ENCODE measurements at regions not wholly inside any gene's neighbourhood (a gene's known extent, or its start where the extent isn't known, plus 50 kb on each side); places are given as distances from the start of the nearest gene placed in this dataset.

DNA sequence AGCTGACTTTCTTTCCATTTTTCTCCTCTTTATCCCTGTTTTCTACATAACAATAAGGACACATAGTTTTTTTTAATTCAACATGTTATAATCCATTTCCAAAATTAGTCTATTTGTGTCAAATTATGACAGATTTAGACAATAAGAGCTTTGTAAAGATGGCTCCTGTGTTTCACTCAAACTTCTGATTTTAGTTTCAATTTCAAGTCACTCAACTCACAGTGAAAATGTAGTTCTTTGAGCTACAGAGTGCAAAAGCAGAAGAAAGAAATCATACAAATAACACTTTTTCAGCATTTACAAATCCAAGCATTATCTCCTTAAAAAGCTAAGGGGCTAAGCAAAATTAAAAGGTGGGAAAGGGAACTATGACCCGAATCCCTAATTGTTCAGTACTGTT lies 340.7 kb upstream of the TRIB2 start:
- H3K27ac Mint-ChIP-seq: peak overlapping the region; percentile 42
- H3K4me3 Mint-ChIP-seq: peak overlapping the region; percentile 41
- no peaks in the 10 kb centered on the region for H3K36me3 Mint-ChIP-seq
- no peaks in the 10 kb centered on the region for H3K9me3 Mint-ChIP-seq
- no peak for ATAC-seq
- no peaks in the 10 kb centered on the region for H3K27me3 Mint-ChIP-seq
- peaks cover 9% of the 10 kb centered on the region for H3K4me1 Mint-ChIP-seq

DNA sequence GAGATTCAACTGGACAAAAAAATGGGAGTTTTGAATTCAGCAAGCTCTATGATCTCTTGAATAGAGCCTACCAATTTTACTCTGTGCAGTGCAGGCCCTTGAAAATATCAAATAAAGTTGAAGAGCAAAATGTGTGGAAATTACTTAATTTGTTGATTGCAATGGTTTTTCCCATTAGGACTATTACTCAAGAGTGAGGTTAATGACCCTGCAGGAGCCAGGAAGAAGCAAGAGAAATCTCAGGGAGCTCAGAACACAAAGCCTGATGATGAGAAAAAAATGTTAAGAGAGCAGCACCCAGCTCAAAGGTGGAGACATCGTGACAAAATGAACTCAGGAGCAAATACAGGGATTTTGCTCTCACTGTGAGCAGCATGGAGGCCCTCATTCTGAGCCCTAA lies 337.6 kb upstream of the TRIB2 start:
- Mint-ChIP-seq H3K4me1 (peaks cover 9% of the 10 kb centered on the region), H3K9me3 (no peaks in the 10 kb centered on the region), H3K27ac (no peak overlapping the region), H3K27me3 (no peaks in the 10 kb centered on the region), H3K4me3 (no peak overlapping the region), H3K36me3 (no peaks in the 10 kb centered on the region)
- no peak for ATAC-seq

DNA sequence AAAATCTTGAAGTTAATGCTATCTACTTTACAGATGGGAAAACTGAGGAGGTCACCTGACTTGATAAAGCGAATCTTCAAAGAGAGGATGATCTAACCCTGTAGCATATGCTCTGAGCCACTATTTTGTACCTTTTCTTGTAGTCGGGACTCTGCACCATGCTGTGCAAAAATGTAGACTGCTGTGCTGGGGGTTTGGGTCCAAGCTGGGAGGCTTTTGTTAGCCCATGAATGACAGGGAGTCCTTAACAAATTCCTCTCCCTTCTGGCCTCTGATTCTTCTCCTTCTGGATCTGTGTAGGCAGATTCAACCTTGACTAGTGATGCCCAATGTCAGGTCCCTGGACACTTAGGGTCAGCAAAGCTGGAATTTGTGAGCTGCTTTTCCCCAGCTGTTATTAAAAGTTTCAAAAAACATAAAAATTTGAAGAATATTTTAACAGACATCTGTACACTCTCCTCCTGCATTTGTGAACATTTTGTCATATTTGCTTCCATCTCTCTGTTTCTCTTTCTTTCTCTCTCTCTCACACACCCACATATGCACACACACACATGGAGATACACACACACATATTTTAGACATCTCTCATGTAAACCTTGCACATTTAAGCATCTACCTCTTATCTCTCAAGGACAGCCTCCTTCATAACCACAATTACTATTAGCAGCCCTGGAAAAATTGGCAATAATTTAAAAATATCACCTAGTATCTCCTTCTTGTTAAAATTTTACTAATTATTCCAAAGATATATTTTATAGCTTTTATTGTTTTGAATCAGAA lies 335.0 kb upstream of the TRIB2 start:
- Mint-ChIP-seq H3K9me3 (no peaks in the 10 kb centered on the region), H3K36me3 (no peaks in the 10 kb centered on the region), H3K4me3 (no peak overlapping the region), H3K27ac (no peak overlapping the region), H3K4me1 (no peaks in the 10 kb centered on the region), H3K27me3 (no peaks in the 10 kb centered on the region)
- no peak for ATAC-seq

DNA sequence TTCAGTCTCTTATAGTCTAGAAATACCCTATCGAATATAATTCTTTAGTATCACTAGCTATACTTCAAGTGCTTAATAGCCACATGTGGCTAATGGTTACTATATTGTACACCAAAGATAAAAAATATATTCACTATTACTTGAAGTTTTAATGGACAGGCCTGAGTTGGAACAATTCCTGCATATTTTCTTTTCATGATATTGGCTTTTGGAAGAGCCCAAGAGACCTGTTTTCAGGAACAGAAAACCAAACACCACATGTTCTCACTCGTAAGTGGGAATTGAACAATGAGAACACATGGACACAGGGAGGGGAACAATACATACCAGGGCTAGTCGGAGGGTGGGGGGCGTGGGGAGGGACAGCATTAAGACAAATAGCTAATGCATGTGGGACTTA lies 334.4 kb upstream of the TRIB2 start:
- Mint-ChIP-seq H3K27ac (no peak overlapping the region), H3K36me3 (no peaks in the 10 kb centered on the region), H3K27me3 (no peaks in the 10 kb centered on the region), H3K4me1 (no peaks in the 10 kb centered on the region), H3K9me3 (no peaks in the 10 kb centered on the region), H3K4me3 (no peak overlapping the region)
- ATAC-seq: no peak

DNA sequence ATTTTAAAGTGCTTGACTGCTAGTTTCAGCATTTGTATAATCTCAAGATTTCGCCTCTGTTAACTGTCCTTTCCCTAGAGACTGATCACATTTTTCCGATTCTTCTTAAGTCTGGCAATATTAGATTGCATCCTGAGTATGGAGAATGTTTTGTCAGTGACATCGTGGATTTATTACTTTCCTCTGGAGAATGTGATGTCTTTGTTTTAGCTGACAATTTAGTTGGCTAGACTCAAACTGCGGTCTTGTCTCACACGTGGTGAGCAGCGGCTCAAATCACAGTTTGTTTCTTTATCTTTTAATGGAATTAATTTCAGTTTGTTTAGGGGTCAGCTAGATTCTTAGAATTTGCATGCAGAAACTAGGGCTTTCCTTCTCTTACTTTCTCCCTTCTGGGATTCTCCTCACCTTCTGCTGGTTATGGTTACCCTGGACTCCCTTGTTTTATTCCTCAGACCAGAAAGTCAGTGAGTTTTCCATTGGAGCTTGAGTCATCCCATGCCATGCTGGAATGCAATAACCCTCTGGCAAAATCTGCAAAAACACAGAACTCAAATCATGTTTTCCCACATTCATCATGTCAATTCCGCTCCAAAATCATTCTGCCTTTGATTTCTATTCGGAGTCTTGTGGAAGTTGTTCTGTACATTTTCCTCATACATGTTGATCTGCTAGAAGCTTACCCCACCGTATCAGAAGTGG lies 327.2 kb upstream of the TRIB2 start:
- Mint-ChIP-seq H3K27ac (no peak overlapping the region), H3K9me3 (no peaks in the 10 kb centered on the region), H3K36me3 (no peaks in the 10 kb centered on the region), H3K4me1 (no peaks in the 10 kb centered on the region), H3K4me3 (no peak overlapping the region), H3K27me3 (no peaks in the 10 kb centered on the region)
- no peak for ATAC-seq

DNA sequence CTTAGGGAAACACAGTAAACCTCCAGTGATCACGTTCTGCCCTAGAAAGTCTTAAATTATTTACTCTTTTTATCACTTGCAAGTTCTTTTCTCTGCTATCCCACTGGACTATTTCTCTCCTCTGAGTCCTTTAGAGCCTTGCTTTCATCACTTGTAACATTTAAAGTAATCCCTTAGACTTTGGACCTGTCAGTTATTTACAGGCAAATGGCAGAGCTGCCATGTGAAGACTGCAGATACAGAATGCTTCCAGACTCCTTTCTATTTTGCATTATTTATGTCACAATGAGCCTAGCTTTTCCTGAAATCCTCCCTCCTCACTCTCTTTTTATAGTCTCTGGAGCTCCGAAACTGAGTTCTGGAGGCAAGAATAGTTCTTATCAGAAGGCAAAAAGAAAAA lies 325.6 kb upstream of the TRIB2 start:
- Mint-ChIP-seq H3K9me3 (no peaks in the 10 kb centered on the region), H3K36me3 (no peaks in the 10 kb centered on the region), H3K4me3 (no peak overlapping the region), H3K27ac (no peak overlapping the region), H3K4me1 (no peaks in the 10 kb centered on the region), H3K27me3 (no peaks in the 10 kb centered on the region)
- no peak for ATAC-seq

DNA sequence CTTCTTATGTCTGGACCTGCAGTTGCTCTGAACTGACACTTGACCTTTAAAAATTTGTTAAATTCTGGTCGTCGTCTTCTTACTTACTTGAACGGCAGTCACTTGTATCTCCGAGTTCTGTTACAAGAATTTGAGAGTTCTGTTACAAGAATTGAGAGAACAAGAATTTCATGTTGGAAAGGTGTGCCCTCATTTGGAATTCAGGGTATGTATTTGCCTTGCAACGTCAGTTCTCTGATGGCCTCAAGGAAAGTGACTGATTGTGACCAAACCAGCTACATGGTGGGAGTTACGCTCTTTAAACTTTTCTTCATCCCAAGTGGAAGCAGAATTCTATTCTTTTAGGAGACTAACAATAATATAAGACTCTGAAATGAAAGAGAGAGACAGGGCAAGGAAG lies 320.0 kb upstream of the TRIB2 start:
- H3K9me3 Mint-ChIP-seq: no peaks in the 10 kb centered on the region
- no peaks in the 10 kb centered on the region for H3K27me3 Mint-ChIP-seq
- ATAC-seq: no peak

DNA sequence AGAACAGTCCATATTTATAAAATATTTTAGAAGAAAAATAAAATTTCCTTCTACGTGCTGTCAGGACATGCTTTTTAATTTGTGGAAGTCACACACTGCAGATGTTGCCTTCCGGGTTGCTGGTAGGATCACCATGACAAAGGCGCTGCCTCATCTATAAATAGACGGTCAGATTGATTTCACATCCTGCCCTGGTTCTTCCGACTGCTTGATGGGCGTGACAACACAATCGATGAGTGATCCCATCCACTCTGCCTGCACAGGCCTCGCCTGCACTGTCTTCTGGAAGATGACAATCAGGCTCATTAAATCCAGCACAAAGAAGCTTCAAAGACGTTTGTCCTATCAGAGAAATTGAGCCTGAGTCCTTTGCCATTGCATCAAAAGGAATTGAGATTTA lies 318.9 kb upstream of the TRIB2 start:
- H3K4me1 Mint-ChIP-seq: no peaks in the 10 kb centered on the region
- peaks cover 4% of the 10 kb centered on the region for H3K9me3 Mint-ChIP-seq
- peak overlapping the region; percentile 44 for H3K27ac Mint-ChIP-seq
- H3K4me3 Mint-ChIP-seq: no peak overlapping the region
- H3K36me3 Mint-ChIP-seq: peaks cover 7% of the 10 kb centered on the region
- no peak for ATAC-seq
- H3K27me3 Mint-ChIP-seq: no peaks in the 10 kb centered on the region

More for the DNA sequence above, 320.0 kb upstream of the TRIB2 start:
- no peak overlapping the region for H3K4me3 Mint-ChIP-seq
- no peaks in the 10 kb centered on the region for H3K4me1 Mint-ChIP-seq
- no peak overlapping the region for H3K27ac Mint-ChIP-seq
- peaks cover under 1% of the 10 kb centered on the region for H3K36me3 Mint-ChIP-seq

DNA sequence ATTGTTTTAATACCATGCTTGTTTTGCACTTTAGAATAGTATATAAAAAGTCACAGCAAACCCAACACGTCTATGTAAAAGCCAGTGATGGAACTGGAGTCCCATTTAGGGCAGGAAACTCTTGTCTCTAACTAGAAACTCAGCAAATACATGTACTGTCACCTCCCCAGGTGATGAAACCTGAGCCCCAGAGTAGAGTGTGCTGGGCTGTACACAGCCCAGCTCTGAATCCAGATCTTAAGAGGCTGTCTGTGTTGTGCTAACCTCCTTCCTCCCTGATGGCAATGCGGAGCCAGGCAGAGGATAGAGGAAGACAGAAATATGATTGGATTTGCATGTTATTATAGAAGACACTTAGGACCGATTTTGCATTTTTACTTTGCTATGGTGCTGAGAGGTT lies 317.5 kb upstream of the TRIB2 start:
- H3K27ac Mint-ChIP-seq: no peak overlapping the region
- H3K4me3 Mint-ChIP-seq: no peak overlapping the region
- H3K4me1 Mint-ChIP-seq: no peaks in the 10 kb centered on the region
- H3K36me3 Mint-ChIP-seq: peaks cover 13% of the 10 kb centered on the region
- no peaks in the 10 kb centered on the region for H3K27me3 Mint-ChIP-seq
- H3K9me3 Mint-ChIP-seq: peaks cover 8% of the 10 kb centered on the region
- ATAC-seq: no peak

DNA sequence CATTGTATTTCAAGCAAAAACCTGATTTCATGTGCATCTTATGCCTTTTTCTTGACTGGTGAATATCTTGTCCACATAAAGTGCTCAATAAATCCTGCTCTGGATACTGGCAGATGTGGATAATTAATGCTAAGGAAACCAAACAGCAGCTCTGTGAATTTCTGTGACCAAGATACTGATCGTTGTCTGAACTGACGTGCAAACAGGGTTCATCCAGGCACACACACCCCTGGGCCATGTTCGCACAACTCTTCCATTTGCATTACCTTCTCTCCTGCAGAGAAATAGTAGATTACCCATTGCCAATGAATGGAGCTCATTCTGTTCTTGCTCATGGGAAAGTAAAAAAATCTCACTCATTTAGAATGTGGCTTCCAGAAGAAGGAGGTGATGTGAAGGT lies 316.2 kb upstream of the TRIB2 start:
- no peak for ATAC-seq
- Mint-ChIP-seq H3K27me3 (no peaks in the 10 kb centered on the region), H3K36me3 (peaks cover 13% of the 10 kb centered on the region), H3K4me3 (no peak overlapping the region), H3K27ac (no peak overlapping the region), H3K4me1 (peaks cover 5% of the 10 kb centered on the region), H3K9me3 (peaks cover 8% of the 10 kb centered on the region)

DNA sequence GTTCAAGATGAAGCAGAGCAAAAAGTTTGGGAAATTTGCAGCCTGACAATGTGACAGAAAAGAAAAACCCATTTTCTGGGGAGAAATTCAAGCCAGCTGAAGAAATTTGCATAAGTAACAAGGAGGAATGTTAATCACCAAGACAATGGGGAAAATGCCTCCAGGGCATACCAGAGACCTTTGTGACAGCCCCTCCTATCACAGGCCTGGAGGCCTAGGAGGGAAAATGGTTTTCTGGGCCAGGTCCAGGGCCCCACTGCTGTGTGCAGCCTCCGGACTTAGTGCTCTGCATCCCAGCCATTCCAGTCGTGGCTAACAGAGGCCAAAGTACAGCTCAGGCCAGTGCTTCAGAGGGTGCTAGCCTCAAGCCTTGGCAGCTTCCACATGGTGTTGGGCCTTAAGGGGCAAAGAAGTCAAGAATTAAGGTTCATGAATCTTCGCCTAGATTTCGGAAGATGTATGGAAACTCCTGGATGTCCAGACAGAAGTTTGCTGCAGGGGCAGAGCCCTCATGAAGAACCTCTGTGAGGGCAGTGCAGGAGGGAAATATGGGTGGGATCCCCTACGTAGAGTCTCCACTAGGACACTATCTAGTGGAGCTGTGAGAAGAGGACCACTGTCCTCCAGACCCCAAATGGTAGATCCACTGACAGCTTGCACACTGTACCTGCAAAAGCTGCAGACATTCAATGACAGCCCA lies 314.1 kb upstream of the TRIB2 start:
- no peak for ATAC-seq
- Mint-ChIP-seq H3K4me1 (peaks cover 5% of the 10 kb centered on the region), H3K27ac (no peak overlapping the region), H3K4me3 (no peak overlapping the region), H3K27me3 (no peaks in the 10 kb centered on the region), H3K36me3 (peaks cover 13% of the 10 kb centered on the region), H3K9me3 (peaks cover 8% of the 10 kb centered on the region)

DNA sequence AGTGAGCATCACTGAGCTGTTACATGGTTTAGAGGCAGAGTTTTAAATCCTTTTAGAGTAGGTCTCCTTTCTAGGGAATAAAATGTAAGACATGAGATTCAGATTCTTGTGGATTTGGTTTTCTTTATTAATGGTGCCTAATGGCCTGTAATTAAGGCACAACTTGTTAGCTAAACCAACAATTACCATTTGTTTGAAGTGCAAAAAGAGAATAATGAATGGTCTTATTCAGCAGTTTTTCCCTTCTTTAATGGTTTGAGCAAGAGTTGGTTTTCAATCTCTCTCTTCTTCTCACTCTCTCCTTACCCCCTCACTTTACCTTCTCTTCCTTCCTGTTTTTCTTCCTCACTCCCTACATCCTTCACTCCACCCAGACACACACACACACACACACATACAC lies 312.2 kb upstream of the TRIB2 start:
- Mint-ChIP-seq H3K4me3 (no peak overlapping the region), H3K9me3 (peaks cover 8% of the 10 kb centered on the region), H3K4me1 (peaks cover 5% of the 10 kb centered on the region), H3K27ac (no peak overlapping the region), H3K36me3 (peaks cover 13% of the 10 kb centered on the region), H3K27me3 (no peaks in the 10 kb centered on the region)
- ATAC-seq: no peak

DNA sequence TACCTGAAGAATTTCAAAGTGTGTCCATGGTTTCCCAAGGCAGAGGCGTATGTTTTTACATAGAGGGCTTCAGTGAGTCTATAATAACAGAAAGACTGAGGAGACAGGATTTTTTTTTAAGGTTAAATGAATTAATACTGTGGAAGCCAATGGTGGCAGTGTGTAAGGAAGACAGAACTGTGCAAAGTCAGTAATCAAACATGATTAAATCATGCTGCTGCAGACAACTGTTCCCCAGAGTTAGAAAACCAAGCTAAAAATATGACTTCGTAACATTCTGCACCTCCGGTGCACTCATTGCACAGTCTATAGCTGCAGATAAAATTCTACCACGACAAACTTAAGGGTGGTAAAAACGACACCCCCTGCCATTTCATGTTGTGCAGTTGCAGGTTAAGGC lies 309.6 kb upstream of the TRIB2 start:
- no peak overlapping the region for H3K27ac Mint-ChIP-seq
- H3K36me3 Mint-ChIP-seq: peaks cover 8% of the 10 kb centered on the region
- H3K4me1 Mint-ChIP-seq: peaks cover 5% of the 10 kb centered on the region
- no peak overlapping the region for H3K4me3 Mint-ChIP-seq
- no peak for ATAC-seq
- peaks cover 4% of the 10 kb centered on the region for H3K9me3 Mint-ChIP-seq
- H3K27me3 Mint-ChIP-seq: no peaks in the 10 kb centered on the region

DNA sequence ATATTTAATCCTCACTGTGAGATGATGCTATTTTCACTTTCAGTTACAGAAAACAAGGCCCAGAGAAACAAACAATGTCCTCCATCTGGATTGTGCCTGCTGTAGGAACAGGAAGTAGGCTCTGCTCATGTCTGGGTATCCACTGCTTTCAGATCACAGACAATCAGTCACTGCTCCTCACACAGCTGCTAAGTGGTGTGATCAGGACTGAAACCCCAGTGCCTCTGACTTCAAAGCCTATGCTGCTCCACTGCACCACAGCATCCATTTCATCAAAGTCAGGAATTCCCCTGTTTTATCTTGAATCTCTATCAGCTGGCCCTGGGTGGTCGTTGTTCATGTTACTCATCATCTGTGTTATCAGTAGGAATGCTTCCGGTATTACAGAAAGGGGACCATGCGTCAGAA lies 303.8 kb upstream of the TRIB2 start:
- Mint-ChIP-seq H3K27ac (no peak overlapping the region), H3K4me1 (peaks cover 12% of the 10 kb centered on the region), H3K27me3 (no peaks in the 10 kb centered on the region), H3K9me3 (no peaks in the 10 kb centered on the region), H3K4me3 (no peak overlapping the region), H3K36me3 (no peaks in the 10 kb centered on the region)
- ATAC-seq: peak; percentile 75

DNA sequence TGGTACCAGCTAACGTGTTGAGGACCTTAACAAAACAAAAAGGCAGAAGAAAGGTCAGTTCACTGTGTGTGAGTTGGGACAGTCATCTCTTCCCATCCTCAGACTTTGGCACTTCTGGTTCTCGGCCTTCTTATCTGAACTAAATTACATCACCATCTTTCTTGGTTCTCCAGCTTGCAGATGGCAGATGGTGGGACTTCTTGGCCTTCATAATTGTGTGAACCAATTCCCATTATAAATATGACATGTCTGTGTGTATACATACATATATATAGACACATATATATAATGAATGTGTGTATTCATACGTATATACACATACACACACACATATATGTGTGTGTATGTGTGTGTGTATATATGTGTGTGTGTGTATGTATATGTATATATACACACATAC lies 301.2 kb upstream of the TRIB2 start:
- Mint-ChIP-seq H3K27me3 (no peaks in the 10 kb centered on the region), H3K27ac (no peak overlapping the region), H3K9me3 (no peaks in the 10 kb centered on the region), H3K4me3 (no peak overlapping the region), H3K4me1 (peaks cover 12% of the 10 kb centered on the region), H3K36me3 (no peaks in the 10 kb centered on the region)
- ATAC-seq: no peak

DNA sequence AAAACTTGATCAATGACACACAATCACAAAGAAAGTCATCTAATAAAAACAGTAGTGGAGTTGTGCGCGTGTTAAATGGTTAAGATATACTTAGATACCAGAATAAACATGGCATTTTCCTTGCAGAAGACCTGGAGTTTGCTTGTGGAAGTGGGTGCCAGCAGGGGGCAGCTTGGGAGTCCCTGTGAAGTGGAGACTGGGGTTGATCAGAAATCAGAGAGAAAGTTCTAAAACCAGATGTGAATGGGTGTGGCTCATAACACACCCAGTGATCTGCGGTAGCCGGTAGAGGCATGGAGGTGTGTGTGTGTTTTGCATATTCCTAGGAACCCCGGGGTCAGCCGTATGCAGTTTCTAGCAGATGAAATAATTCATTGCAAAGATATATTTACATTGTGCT lies 300.1 kb upstream of the TRIB2 start:
- ATAC-seq: peak; percentile 71
- H3K4me1 Mint-ChIP-seq: peaks cover 12% of the 10 kb centered on the region
- no peaks in the 10 kb centered on the region for H3K27me3 Mint-ChIP-seq
- H3K9me3 Mint-ChIP-seq: no peaks in the 10 kb centered on the region
- peak overlapping the region; percentile 12 for H3K27ac Mint-ChIP-seq
- H3K36me3 Mint-ChIP-seq: no peaks in the 10 kb centered on the region
- H3K4me3 Mint-ChIP-seq: no peak overlapping the region
